Right renal pelvis (tissue), 4 donors: ENCODE measurements at regions not wholly inside any gene's neighbourhood (a gene's known extent, or its start where the extent isn't known, plus 50 kb on each side); places are given as distances from the start of the nearest gene placed in this dataset.
"Not testable (repeated sequence)": the region's sequence is repeated elsewhere in the genome, so short reads cannot be mapped to it uniquely, and the experiment has no call there.

Experiments used
- DNase-seq, 4 donors: peaks; one replicate each; pipeline ENCODE4 v3.0.0-alpha.2; 2013; ENCODE audit warnings: low read depth in 4 of 4, low spot score in 3 of 4, missing footprints in 1 of 4

GRCh38 chr22:47354668-47355387 is 592.4 kb downstream of the TBC1D22A start:
- DNase-seq = no peak

DNA sequence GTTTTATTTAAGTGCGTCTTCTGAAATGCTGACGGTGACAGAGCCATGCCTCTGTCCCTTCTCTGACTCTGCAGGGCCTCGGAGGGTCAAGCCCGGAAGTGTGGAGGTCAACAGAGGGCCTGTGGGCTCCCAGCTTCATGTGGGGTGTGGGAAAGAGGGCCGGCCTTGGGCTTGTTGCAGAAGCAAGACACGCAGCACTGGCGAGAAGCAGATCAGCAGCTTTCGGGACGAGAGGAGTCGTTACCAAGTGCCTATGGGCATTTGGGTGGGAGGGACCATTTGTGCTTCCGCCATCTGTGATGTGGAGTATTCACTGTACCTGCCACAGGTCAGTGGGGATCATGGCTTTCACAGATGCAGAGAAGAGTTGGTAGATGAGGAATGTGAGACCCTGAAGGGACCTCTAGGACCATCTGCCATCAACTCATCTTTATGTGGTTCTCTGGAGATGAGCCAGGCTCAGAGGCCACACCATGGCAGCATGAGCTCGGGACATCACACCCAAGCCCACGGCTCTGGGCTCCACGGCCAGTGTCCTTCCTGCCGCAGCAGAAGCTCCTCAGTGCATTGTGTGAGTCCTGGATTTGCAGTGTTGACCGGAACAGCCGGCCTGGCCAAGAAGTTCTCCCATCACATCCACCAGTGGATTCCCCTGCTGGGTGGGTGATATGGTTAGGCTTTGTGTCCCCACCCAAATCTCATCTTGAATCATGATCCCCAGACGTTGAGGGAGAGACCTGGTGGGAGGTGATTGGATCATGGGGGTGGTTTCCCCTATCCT is 590.7 kb downstream of the TBC1D22A start:
- DNase-seq = no peak

GRCh38 chr22:47351836-47352579 is 589.6 kb downstream of the TBC1D22A start:
- DNase-seq = no peak

GRCh38 chr22:47346287-47346686 is 583.8 kb downstream of the TBC1D22A start:
- DNase-seq = not testable (repeated sequence)

- no peak for DNase-seq
Measured at GRCh38 chr22:47345025-47345424, 582.6 kb downstream of the TBC1D22A start.

DNA sequence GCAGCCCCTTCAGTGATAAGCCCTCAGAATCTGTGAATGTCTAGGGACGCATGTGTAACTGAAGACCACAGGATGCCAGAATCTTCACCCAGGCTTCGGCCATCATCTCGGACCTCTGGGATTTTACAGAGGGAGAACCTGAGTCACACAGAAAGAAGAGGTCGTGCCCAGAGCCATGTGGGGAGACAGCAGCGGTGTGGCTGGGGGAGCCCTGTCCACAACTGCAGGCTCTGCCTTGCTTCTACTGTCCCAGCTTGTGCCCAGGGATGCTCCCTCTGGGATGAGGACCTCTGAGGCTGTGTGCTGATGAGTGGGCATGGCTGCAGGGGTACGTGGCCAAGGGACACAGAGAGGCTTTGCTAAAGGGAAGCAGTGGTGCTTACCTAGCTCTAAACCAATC is 582.0 kb downstream of the TBC1D22A start:
- DNase-seq = no peak

DNA sequence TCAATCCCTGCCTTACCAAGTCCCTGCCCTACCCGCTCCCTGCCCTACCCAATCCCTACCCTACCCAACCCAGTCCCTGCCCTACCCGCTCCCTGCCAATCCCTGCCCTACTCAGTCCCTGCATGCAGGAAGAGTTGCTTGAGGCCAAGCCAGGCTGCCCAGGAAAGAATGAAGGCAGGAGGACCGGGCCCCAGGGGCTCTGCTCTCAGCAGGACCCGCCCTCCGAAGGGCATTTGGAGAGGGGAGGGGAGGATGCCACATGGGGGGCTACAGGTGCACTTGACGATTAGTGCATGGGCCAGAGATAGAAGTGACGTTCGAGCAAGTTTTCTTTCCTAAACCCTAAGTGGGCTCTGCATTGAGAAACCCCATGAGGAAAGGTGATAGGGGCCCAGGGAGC is 581.2 kb downstream of the TBC1D22A start:
- no peak for DNase-seq

DNA sequence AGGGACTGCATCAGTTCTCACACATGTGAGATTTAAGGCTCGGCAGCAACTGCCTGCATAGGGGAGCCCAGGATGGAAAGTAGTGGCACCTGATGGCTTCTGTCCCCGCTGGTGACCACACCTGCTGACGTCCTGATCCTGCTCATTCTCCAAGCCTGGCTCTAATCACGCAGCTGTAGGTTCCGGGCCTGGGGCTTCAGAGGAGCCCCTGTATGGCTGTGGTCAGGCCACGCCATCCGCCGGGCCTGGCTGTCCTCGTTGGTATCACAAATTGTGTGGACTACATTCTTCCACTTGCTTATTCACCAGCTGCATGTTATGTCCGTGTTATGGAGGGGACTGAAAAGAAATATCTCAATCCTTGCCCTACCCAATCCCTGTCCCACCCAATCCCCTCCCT is 580.0 kb downstream of the TBC1D22A start:
- no peak for DNase-seq

GRCh38 chr22:47341464-47341863 is 579.0 kb downstream of the TBC1D22A start:
- no peak for DNase-seq

DNA sequence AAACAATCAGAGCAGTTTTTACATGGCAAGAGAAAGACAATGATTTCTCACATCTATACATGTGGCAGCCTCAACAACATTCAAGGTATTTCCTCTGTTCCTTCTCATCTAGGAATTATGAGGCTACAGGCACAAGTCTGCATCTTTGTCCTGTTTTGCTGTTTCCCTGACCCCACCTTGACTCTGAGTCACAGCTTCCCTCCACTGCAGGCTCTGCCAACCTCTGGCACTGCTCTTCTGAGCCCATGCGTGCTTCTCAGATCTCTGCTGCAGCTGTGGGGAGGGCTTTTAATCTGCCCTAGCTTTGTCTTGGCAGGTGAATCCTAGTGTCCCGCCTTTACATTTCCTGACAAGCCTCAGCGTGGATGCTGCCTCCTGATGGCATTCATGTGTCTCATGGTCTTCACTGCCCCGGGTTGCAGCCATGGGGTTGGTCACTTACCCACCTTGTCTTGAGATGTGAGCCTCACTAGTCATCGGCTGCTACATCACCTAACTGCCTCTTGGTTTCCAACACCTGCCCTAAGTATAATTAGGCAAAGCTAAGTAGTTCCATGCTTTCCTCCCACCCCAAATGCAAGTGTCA is 578.5 kb downstream of the TBC1D22A start:
- no peak for DNase-seq

- DNase-seq = no peak
Measured at GRCh38 chr22:47337161-47337621, 574.7 kb downstream of the TBC1D22A start.

DNA sequence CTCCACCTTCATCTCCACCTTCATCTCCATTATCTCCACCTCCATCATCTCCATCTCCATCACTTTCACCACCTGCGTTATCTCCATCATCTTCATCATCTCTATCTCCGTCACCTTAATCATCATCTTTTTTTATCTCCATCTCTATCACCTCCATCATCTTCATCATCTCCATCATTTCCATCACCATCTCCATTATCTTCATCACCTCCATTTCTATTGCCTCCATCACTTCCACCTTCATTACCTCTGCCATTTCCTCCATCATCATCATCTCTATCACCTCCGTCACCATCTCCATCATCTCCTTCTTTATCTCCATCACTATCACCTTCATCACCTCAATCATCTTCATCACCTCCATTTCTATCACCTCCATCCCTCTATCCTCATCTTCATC is 573.5 kb downstream of the TBC1D22A start:
- DNase-seq = no peak

DNA sequence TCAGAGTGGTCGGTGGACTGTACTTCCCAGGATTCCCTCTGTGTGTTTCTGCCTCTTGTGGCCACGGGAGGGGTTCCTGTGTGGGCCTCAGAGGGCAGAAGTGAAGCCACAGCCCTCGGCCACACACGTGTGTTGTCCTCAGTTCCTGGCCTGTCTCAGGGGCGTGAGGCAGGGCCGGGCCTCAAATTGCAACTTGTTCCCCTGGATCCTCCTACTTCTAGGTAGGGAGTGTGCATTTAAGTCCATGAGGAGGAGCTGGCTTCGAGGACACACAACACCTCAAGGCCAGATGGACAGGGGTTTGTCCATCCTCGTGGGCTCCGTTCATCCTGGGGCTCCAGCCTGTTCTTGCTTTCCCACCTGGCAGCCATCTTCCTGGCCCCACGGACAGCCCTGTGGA is 573.0 kb downstream of the TBC1D22A start:
- no peak for DNase-seq

DNA sequence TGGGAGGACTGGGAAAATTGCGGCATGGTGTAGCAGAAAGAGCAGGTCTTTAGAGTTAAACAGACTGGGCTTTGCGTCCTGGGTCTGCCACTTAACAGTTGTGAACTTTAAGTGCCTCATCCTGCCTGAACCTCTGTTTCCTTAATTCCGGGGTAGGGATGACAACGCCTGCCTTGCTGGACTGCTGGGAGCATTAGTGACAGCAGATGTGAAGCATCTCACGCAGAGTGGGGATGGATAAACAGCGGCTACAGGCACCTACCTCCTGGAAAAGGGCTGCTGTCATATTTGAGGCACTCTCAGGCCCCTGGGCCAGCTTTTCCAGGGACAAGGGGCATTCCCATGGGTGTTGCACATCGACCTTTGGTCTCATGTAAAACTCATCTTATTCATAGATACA is 572.2 kb downstream of the TBC1D22A start:
- no peak for DNase-seq

DNA sequence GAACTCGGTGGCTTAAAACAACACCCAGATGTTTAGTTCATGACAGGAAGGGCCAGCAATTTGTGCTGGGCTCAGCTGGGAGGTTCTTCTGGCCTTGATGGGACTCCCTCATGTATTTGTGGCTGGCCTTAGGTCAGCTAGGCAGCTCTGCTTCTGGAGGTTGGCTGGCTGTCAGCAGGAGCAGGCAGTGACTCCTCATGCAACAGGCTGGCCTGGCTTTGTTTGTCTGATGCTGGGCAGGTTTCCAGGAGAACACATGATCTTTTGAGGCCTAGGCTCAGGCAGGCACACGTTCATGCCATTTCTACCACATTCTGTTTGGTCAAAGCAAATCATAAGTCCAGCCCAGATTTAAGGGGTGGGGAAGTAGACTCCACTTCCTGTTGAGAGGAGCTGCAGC is 571.2 kb downstream of the TBC1D22A start:
- DNase-seq = no peak

DNA sequence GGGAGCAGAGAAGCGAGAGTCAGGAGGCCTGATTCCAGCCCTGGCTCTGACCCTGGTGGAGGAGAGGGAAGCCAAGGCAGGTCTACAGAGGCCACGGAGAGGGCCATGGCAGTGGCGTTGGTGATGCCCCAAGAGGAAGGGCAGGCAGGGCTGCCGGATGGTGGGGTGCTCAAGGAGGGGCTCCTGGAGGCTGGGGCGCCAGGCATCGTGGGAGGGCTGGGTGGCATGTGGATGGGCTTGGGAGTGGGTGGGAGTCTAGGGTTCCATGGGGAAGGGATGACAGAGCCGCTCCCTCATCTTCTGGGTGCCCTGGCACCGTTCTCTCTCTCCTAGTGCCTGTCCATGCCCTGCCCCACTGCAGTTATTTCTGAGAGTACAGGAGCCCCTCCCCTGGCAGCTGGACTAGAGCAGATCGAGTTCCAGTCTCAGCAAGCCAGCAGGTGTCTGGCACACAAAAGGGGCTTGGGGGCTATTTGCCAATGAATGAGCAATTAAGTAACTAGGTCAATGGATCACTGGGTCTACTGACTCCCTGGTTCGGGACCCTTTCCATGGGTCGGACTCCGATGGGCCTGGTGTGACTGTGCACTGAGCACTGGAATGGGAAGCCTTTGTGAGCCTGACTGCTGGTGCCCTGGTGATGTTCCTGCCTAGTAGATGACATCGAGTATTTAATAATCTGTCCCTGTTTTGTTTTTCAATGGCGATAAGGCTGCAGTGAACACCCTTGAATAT is 570.0 kb downstream of the TBC1D22A start:
- DNase-seq = no peak

- DNase-seq = no peak
Measured at GRCh38 chr22:47331750-47332149, 569.3 kb downstream of the TBC1D22A start.

- no peak for DNase-seq
Measured at GRCh38 chr22:47329727-47330650, 567.5 kb downstream of the TBC1D22A start.

GRCh38 chr22:47328550-47329243 is 566.2 kb downstream of the TBC1D22A start:
- DNase-seq = no peak
